IPS DF 6.9 (cell line): ENCODE measurements at regions not wholly inside any gene's neighbourhood (a gene's known extent, or its start where the extent isn't known, plus 50 kb on each side); places are given as distances from the start of the nearest gene placed in this dataset.

ENCODE experiments used
- DNase-seq: peaks from one replicate; pipeline ENCODE4 v3.0.0-alpha.2; 2013; ENCODE audit warnings: low read depth, low spot score
- H3K27ac ChIP-seq: one replicate; pipeline ENCODE4 v1.5.1; 2013; ENCODE audit warnings: low read length, control low read depth
- H3K27me3 ChIP-seq: 2 replicates; pipeline ENCODE4 v1.6.1; 2013; ENCODE audit warnings: mild to moderate bottlenecking, low read length; ENCODE audit not compliant: control insufficient read depth, insufficient read depth
- H3K36me3 ChIP-seq: 2 replicates; pipeline ENCODE4 v1.6.1; 2013; ENCODE audit warnings: low read length; ENCODE audit not compliant: control insufficient read depth, insufficient read depth
- H3K4me1 ChIP-seq: 2 replicates; pipeline ENCODE4 v1.6.1; 2013; ENCODE audit warnings: low read length; ENCODE audit not compliant: control insufficient read depth, insufficient read depth
- H3K4me3 ChIP-seq: 2 replicates; pipeline ENCODE4 v1.5.1; 2013; ENCODE audit warnings: mild to moderate bottlenecking, low read length
- H3K9me3 ChIP-seq: 2 replicates; pipeline ENCODE4 v1.6.1; 2013; ENCODE audit warnings: low read length, inconsistent platforms; ENCODE audit not compliant: control insufficient read depth, insufficient read depth
- WGBS: extraction: QIAGEN DNeasy Blood & Tissue Kit; methylation state at CpG from one replicate; pipeline ENCODE4 v1.1.7; 2013; ENCODE audit warnings: mixed read lengths, missing lambda C conversion rate; ENCODE audit not compliant: insufficient read length, insufficient coverage; 5-methylcytosine and 5-hydroxymethylcytosine counted together

GRCh38 chr22:47295226-47295901 lies 532.9 kb downstream of the TBC1D22A start:
- Histone ChIP-seq H3K27me3 (no peaks in the 10 kb centered on the region), H3K36me3 (no peaks in the 10 kb centered on the region; the same call in 1 of the 2 replicates), H3K27ac (no peak overlapping the region), H3K4me3 (no peak overlapping the region), H3K9me3 (peaks cover 36% of the 10 kb centered on the region), H3K4me1 (no peaks in the 10 kb centered on the region)
- WGBS: no CpG with 5 or more reads among the region's 21 CpGs
- no peak for DNase-seq

GRCh38 chr22:47294576-47294975 lies 532.1 kb downstream of the TBC1D22A start:
- DNase-seq: no peak
- Histone ChIP-seq H3K36me3 (no peaks in the 10 kb centered on the region), H3K4me3 (no peak overlapping the region), H3K27me3 (no peaks in the 10 kb centered on the region), H3K9me3 (peaks cover 30% of the 10 kb centered on the region), H3K27ac (no peak overlapping the region), H3K4me1 (no peaks in the 10 kb centered on the region)
- WGBS: no CpG with 5 or more reads among the region's 5 CpGs

- WGBS: no CpG with 5 or more reads among the region's 6 CpGs
- H3K9me3 ChIP-seq: peaks cover 33% of the 10 kb centered on the region
These were observed 531.7 kb downstream of the TBC1D22A start for GRCh38 chr22:47294222-47294532.

GRCh38 chr22:47293368-47294221 lies 531.1 kb downstream of the TBC1D22A start:
- Histone ChIP-seq H3K4me1 (no peaks in the 10 kb centered on the region), H3K4me3 (no peak overlapping the region), H3K27ac (no peak overlapping the region), H3K36me3 (no peaks in the 10 kb centered on the region), H3K9me3 (peaks cover 30% of the 10 kb centered on the region), H3K27me3 (no peaks in the 10 kb centered on the region)
- no peak for DNase-seq
- WGBS: no CpG with 5 or more reads among the region's 18 CpGs

More at GRCh38 chr22:47294222-47294532, 531.7 kb downstream of the TBC1D22A start:
- Histone ChIP-seq H3K36me3 (no peaks in the 10 kb centered on the region), H3K4me3 (no peak overlapping the region), H3K27me3 (no peaks in the 10 kb centered on the region), H3K4me1 (no peaks in the 10 kb centered on the region), H3K27ac (no peak overlapping the region)
- no peak for DNase-seq

GRCh38 chr22:47292546-47293320 lies 530.3 kb downstream of the TBC1D22A start:
- no peaks in the 10 kb centered on the region for H3K36me3 ChIP-seq
- WGBS: no CpG with 5 or more reads among the region's 18 CpGs
- H3K27ac ChIP-seq: no peak overlapping the region
- H3K4me3 ChIP-seq: no peak overlapping the region
- no peak for DNase-seq
- no peaks in the 10 kb centered on the region for H3K4me1 ChIP-seq
- H3K9me3 ChIP-seq: peaks cover 26% of the 10 kb centered on the region
- no peaks in the 10 kb centered on the region for H3K27me3 ChIP-seq

- no CpG with 5 or more reads among the region's 18 CpGs for WGBS
- no peak overlapping the region for H3K4me3 ChIP-seq
- no peaks in the 10 kb centered on the region for H3K4me1 ChIP-seq
- no peak for DNase-seq
- H3K36me3 ChIP-seq: no peaks in the 10 kb centered on the region
- H3K9me3 ChIP-seq: peaks cover 23% of the 10 kb centered on the region
- H3K27ac ChIP-seq: no peak overlapping the region
- H3K27me3 ChIP-seq: no peaks in the 10 kb centered on the region
These were observed 529.4 kb downstream of the TBC1D22A start for GRCh38 chr22:47291565-47292495.

GRCh38 chr22:47290706-47291430 lies 528.4 kb downstream of the TBC1D22A start:
- no peak overlapping the region for H3K27ac ChIP-seq
- H3K4me3 ChIP-seq: no peak overlapping the region
- no peaks in the 10 kb centered on the region for H3K27me3 ChIP-seq
- H3K4me1 ChIP-seq: no peaks in the 10 kb centered on the region
- no CpG with 5 or more reads among the region's 20 CpGs for WGBS
- H3K36me3 ChIP-seq: no peaks in the 10 kb centered on the region
- DNase-seq: no peak
- peaks cover 24% of the 10 kb centered on the region for H3K9me3 ChIP-seq

- no CpG with 5 or more reads among the region's 12 CpGs for WGBS
- no peak overlapping the region for H3K4me3 ChIP-seq
- no peaks in the 10 kb centered on the region for H3K27me3 ChIP-seq
- no peaks in the 10 kb centered on the region for H3K4me1 ChIP-seq
- DNase-seq: no peak
- peaks cover 18% of the 10 kb centered on the region for H3K9me3 ChIP-seq
- no peaks in the 10 kb centered on the region for H3K36me3 ChIP-seq
- H3K27ac ChIP-seq: no peak overlapping the region
These were observed 527.0 kb downstream of the TBC1D22A start for GRCh38 chr22:47289336-47289985.

GRCh38 chr22:47288680-47289079 lies 526.2 kb downstream of the TBC1D22A start:
- Histone ChIP-seq H3K9me3 (peaks cover 16% of the 10 kb centered on the region), H3K4me3 (no peak overlapping the region), H3K4me1 (no peaks in the 10 kb centered on the region), H3K27me3 (no peaks in the 10 kb centered on the region), H3K27ac (no peak overlapping the region), H3K36me3 (no peaks in the 10 kb centered on the region)
- DNase-seq: no peak
- no CpG with 5 or more reads among the region's 8 CpGs for WGBS
